NCI-H2081 (cell line): ENCODE measurements at regions not wholly inside any gene's neighbourhood (a gene's known extent, or its start where the extent isn't known, plus 50 kb on each side); places are given as distances from the start of the nearest gene placed in this dataset.

ENCODE experiments used
- DNase-seq, 2 experiments: peaks; one replicate each; lab custom pipeline; 2025; lab: John Stamatoyannopoulos, UW

DNA sequence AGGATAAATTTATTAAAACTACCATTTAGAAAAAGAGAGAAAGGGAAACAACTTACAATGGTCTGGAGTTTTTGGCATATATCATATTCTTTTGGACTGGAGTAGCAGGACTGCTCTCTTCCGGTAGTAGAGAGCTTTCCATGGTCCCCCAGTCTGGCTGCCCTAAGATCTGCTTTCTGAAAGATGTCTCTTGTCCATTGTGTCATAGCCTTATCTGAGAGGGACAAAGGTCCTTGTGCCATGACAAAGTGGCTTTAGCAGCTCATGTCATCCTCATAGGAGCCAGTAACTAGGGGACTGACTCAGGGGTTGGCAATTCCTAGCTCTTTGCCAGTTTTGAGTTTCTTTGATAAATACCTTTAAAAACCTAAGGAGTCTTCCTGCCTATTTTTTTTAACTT lies 505.5 kb upstream of the ZEB2 start:
- DNase-seq: no peak

DNA sequence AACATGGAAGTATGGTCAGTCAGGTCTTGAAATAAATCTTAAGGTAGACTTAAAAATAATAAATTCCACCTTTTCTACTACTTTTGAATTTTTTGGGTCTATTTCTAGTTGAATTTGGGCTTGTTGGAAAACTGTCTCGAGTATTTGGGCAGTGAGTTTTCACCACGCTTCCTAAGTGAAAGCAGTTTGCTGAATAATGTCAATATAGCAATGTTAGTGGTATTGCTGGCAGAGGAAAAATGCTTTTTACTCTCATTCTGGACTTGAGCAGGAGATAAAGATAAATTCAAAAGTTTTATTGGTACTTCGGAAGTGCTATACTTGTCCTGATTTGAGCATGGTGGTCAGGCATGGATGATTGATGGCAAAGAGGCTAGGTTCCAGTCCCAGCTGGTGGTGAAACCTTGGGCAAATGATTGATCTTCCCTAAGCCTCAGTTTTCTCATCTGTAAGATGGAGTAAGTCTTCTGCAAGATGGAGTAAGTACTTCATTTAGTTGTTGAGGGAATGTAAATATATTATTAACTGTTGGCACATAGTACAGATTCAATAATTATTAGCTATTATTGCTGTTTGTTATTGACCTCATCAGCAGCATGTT lies 503.5 kb upstream of the ZEB2 start:
- no peak for DNase-seq

DNA sequence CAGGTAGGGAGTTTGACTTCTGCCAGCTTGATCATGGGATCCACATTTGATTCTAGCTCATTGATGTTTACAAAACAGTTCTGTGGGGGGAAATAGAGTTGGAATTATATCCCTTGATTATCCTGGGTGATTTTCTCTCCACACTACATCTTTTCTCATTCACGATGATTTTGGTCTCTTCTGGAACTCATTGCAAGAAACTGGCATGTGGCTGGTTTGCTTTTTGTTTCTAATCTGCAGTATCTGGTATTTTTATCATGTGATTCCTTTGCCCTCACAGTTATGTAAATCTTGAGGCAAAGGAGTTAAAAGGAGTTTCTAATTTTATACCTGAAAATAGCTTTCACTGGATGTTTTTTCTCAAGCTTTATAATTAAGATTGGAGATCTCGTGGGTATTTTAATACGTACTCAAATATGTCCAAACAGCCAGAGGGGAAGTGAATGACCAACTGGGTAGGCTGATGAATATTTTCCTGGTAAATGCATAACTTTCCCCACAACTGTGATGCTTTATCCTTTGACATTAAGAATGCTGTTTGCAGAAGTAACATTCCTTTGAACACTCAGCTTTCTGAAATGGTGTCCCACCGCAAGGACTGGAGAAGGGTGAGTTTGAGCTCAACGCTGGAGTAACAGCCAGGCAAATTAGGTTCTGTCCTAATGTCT lies 502.9 kb upstream of the ZEB2 start:
- DNase-seq: no peak

DNA sequence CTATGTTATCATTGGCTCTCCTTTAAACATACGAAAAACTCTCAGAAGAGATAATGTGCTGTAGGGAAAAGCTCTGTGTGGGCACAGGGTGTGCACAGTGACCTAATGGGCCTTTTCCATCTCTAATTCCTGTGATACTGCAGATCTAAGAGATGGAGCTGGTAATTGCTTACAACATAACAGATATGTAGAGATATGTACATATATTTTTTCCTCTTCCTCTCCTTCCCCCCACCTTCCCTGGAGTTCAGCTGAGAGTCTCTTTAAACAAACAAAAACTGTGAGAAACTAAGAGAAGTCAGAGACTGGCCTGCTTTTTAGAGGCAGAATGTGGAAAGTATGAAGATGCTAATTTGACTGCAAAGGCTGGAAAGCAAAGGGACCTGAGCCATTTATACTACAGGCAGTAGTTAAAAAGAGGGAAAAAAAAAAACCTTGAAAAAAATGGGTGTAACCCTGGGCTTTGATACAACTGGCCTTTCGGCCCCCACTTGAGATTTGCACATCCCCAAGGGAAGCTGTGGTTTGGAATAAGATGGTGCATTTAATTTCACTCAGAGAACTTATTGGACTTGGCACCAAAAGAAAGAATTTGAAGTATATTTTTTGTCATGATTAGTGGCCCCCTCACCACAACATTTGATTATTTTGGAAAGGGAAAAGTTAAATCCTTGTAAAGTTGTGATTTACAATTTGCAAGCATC lies 502.2 kb upstream of the ZEB2 start:
- DNase-seq: no peak

DNA sequence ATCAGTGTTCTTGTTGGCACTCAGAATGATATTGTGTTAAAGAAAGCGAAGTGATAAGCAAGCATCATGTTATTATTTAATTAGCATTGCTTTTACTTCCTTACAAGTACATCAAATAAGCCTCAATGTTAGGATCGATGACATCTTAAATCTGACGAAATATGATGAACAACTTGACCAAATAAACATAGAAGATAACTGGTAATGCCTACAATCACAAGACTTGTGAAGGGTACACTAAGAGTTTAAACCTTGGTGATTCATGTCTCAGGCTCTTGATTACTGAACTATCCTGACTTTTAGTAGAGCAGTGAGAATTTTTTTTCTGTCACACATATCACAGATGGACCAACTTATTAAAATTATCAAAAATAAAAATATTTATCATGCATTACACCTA lies 500.8 kb upstream of the ZEB2 start:
- no peak for DNase-seq

DNA sequence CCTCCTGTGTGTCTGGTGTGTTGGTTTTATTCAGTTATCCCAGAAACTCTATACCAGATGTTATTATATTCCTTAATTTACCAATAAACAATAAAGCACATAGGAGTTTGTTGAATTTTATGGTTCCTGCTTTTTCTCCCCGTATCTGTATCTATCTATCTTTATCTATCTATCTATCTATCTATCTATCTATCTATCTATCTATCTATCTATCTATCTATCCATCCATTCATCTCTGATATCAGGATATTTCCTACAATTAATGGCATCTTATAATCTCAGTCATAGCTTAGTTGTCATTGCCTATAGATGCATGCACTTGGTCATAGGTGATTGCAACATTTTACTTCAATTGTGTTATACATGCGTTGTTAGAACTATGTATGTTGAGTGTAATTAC lies 500.2 kb upstream of the ZEB2 start:
- no peak for DNase-seq

DNA sequence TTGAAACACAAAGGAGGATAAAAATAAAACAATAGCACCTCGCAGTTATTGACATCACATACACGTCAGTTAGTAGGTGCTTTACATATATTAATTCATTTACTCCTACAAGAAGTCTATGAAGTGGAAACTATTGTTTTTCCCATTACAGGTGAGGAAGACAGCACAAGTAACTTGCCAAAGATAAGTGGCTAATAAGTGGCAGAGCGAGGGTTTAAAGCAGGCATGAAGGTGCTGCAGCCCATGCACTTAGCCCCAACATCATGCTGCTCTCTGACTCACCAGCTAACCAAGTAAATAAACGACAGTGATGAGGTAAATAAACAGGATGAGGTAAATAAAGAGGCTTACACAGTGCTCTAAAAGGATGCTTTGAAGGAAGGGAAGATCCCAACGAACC lies 498.6 kb upstream of the ZEB2 start:
- no peak for DNase-seq

DNA sequence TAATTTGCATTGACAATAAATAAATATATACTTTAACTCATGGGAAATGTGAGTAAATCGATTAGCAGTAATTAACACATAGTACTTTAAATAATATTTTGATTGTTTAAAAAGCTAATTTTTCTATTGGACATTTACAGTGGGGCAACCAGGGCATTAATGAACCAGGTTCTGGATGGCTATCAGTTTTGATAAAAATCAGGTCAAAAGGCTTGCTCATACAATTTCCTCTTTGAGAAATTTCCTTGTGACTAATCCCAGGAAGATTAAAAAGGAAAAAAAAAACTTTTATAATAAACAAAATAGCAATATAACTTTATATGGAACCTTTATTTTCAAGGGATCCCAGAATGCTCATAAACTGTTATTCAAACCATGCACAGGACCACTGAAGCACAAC lies 497.2 kb upstream of the ZEB2 start:
- no peak for DNase-seq

DNA sequence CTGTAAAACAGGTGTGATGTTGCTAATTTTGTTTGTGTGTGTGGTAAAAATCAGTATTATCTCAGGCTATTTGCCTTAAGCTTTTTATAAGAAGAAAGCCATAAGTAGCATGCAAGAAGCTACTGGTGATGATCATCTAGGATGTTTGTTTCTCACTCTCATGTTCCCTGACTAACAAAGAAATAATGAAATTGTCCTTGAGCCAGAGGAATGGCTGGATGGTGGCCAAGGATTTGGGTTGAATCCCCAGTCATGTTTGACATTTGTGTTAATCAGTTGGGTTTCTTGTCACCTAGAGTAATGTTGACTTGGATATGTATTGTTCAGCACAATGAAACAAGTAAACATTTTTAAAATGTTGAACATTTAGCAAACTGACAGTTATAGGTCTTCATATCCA lies 496.8 kb upstream of the ZEB2 start:
- peak in 1 of 2 experiments; percentile 49 for DNase-seq

DNA sequence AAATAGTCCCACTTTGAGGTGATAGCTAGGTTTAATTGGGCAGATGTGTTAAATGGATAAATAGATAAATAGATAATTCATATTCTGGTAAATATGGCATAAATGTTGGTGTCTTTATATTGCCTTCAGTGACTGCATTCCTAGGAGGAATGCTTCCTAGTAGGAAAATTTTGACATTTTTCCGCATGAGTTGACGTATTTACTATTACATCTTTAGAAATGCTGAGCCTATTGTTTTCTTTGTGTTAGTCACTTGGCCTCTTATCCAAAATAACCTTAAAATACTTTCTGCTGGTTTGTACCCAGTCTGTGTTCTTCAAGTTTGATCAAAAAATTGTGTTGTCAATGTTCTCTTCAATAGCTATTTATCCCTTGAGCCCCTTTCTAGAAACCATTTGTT lies 495.6 kb upstream of the ZEB2 start:
- DNase-seq: no peak

DNA sequence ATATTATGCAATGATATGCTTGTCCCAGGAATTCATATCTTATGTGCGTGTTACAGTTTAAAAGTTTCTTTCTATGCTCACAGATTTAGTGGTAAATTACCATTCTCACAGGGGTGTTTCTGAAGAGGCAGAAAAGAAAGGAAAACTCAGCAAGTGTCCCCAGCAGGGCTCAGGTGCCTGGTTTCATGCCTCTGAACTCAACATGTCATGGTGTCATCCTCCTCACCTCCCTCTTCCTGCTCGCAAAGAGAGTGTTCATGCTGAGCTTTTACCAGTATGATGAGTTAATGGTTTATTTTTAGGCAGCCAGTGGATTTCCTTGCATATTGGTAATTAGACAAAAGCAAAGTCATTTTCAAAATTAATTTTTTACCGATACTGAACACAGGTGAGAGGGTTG lies 492.9 kb upstream of the ZEB2 start:
- peak in 1 of 2 experiments; percentile 2 for DNase-seq

DNA sequence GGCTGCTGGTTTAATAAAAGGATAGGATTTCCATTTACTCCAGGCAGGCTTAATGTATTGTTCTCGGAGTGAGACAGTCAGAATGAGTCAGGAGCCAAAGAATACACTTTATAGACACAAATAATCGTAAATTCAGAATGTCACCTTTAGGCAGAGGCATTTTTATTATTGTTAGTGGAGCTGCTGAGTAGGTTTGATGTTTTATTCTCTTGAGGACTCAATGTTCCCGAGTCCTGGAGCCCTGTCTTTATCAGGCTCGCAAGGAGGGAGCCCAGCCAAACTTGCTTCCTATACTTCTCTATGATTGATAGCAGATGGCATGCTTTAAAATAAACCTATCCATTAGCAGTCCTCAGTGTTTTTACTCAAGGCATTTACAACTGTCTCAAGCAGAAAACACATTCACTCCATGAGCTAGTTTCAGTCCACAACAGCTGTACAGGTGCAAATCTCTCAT lies 492.3 kb upstream of the ZEB2 start:
- peak in 1 of 2 experiments; percentile 8 for DNase-seq

DNA sequence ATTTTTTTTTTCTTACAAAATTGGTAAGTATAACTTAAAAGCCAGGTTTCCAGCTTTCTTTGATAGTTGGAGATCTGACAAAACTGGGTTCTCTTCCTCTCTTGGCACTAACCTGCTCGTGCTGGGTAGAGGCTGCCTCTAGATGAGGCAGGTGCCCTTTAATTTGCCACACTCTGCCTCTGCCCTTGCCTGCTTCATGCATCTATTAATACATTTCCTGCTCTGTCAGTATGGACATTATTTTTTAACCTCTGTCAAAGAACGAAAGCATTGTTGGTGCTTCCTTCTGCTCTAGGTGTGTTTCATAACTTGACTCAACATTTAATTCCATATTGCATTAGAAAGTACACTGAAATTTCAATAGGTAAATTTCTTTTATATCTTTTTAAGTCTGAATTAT lies 490.7 kb upstream of the ZEB2 start:
- DNase-seq: no peak

DNA sequence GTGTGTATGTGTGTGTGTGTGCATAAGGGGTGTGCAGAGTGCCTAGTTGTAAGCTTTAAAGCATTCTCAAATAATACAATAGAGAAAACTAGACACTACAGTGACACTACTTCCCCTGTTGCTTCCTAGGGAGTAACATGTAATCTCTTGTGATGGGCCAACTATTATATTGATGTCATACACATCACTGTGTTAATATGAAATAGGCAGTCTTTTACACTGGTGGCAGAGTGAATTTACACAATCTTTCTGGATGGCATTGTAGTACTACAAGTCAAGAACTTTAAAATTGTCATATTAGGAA lies 488.0 kb upstream of the ZEB2 start:
- DNase-seq: no peak

DNA sequence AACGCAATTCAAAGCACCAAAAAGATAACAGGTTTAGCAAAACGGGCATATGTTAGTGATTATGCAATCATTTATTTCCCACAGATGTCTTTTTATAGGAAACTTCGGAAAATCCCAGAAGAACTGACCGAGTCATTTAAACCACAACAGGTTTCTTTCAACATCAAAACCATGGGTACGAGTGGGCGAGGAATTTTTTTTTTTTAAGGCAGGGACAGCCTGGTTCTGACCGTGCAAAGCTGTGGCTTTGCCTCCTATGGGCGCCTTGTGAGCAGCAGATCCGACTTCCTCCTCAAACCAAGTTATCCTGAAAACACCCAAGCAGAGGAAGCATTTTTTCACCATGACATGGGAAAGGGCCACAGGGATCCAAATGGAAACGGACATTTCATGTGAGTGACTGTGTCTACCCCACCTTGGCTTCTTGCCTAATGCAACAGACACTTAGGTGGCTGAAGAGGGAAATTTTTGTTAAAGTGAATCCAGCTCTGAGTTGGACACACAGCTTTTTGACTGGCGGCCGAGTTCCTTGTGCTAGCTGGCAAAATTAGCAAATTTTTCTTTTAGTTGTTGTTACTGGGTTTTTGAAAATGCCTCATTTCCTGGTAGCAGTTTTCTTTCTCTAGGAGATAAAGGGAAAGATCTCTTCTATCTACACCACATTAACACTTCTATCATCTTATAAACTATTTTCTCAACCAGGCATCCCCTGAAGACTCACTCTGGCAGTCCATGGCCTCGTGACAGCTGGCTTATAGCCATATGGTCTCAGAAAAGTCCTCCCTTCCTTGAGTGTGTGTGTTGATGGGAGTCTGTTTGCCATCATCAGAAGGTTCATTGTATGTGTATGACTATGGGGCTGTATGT lies 487.4 kb upstream of the ZEB2 start:
- DNase-seq: no peak

DNA sequence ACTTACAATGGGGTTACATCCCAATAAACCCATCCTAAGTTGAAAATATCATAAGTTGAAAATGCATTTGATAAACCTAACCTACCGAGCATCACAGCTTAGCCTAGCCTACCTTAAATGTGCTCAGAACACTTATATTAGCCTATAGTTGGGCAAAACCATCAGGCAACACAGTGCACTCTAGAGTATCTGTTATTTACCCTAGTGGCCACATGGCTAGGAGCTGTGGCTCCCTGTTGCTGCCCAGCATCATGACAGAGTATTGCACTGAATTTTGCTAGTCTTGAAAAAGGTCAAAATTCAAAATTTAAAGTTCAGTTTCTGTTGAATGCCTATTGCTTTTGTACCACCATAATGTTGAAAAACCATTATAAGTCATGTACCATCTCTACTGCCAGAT lies 482.7 kb upstream of the ZEB2 start:
- no peak for DNase-seq

DNA sequence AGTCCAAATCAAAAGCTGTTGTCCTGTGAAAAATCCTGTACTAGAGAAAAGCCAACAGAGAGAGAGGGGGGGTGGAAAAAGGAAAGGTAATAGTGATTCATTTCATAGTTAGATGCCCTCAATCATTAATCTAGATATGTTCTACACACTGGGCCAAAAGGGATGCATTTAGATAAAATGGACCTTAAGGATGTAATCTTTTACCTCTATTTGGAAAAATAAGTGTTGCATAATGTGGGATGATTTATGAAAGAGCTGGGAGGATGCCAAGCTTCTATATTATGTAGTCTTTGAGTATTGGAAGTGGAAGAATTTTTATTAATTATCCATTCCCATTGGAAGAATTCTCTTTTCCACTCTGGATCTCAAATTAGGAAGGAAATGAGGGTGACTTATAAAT lies 480.5 kb upstream of the ZEB2 start:
- DNase-seq: no peak

DNA sequence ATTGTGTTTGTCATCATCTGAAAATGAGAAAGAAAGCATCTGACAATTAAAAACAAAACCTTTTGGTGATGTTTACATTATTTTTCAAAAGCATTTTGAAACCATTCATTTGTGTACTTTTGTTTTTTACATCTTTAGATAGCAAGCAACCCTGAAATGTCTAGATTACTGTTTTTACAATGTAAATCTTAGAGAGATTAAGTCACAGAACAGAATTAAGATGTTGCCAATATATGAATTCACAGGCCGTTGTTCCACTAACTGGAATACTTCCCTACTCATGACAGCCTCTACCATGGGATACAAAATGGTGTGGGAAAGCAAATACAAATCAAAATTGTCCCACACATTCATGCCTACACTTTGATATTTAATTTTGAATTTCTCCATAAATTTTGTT lies 480.0 kb upstream of the ZEB2 start:
- DNase-seq: no peak

DNA sequence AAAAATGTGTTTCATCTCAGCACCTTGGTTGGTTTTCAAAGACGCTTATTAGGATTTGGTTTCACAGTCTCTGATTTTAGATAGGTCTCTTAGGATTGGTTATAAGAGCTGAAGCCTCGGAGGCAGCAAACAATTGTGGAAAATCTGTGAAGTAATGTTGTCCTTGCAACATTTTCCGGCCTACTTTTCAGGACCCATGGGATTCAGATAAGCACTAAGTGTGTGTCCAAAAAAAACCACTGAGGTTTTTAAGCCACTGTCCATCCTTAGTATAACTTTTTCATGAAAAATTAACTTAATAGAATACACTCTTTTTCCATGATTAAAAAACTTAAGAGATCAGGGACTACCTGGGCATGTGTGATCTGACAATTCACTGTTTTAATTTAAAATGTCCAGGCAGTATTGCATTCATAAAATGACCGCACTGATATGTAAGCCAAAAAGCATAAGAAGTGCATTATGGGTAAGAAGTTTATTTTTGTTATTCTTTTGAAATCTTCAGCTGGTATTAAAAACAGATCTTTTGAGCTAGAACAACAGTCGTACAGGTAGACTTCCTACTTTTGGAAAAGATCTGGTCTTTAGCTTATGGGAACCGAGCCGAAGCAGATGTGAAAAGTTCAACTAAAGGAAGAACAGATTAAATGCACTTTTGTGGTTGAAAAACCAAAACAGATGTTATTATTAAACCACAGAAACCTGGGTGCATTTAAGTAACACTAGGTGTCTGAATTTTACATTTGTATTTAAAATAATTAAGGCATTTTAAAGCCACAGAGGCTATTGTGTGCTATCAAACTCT lies 479.4 kb upstream of the ZEB2 start:
- no peak for DNase-seq

DNA sequence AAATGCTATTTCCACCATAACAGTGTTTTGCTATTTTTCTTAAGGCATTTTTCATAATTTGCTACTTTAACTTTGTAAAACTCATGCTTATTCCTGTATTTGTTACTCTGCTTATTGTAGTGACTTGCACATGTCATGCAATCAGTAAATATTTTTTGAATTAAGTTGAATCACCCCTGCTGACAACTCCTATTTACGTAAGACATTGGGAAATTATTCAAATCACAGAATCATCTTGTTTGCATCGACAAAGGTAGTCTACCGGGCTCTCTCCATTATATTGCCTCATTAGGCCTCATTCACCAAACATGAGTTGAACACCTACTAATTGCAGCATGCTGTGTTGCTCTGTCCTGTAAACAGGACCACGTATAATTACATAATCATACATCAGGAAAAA lies 478.5 kb upstream of the ZEB2 start:
- peak in 1 of 2 experiments; percentile 0 for DNase-seq

DNA sequence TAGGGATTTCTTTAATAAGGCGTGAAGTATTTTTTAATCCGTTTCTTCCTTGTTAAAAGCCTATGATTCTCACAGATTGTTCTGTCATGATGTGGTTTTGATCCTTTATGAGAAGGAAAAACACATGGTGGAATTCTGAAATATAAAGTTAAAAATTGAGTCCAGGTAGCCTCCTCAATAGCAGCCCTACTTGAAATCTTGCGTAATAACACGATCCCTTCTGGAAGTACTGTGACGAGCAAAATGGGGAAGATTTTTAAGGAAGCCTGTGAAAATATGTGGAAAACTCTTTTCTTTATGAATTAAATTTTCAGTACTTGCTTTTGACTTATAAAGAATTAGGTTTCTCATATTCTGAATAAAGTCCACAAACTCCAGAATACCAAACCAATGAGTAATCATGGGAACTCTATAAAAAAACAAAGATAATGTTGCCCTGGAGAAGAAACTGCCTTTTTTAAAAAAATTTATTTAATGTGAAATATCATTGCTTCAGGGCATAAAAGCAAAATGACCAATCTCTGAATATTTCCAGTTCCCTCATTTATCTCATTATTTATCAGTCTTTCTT lies 476.4 kb upstream of the ZEB2 start:
- no peak for DNase-seq

DNA sequence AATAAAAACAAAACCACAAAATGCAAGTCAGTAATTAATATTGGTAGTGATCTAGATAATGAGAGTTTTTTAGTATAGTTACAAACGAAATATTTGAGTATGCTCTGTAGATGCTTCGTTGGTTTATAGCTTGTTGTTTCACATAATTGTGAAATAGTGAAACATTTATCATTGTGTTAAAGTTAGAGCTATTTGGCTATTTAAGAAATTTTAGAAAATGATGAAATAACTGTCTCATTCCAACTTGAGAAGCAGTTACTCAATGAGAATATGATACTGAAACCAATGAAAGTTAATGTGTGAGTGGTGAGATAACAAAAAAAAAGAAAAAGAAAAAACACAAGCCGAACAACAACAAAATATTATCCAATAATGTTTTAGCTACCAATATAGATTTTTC lies 475.6 kb upstream of the ZEB2 start:
- DNase-seq: no peak
